Kidney tubule cell (primary cell): ENCODE measurements at regions not wholly inside any gene's neighbourhood (a gene's known extent, or its start where the extent isn't known, plus 50 kb on each side); places are given as distances from the start of the nearest gene placed in this dataset.
A peak's percentile ranks its signal among the peaks of the same experiment; 100 is the strongest.

Experiments used
- DNase-seq: peaks from one replicate; pipeline ENCODE4 v3.0.0-alpha.2; 2018; ENCODE audit warnings: low spot score

- no peak for DNase-seq
These were observed 85.6 kb downstream of the SNAPC1 start for GRCh38 chr14:61847861-61848260.

GRCh38 chr14:61854898-61855297 is 92.7 kb downstream of the SNAPC1 start:
- DNase-seq, result no peak

DNA sequence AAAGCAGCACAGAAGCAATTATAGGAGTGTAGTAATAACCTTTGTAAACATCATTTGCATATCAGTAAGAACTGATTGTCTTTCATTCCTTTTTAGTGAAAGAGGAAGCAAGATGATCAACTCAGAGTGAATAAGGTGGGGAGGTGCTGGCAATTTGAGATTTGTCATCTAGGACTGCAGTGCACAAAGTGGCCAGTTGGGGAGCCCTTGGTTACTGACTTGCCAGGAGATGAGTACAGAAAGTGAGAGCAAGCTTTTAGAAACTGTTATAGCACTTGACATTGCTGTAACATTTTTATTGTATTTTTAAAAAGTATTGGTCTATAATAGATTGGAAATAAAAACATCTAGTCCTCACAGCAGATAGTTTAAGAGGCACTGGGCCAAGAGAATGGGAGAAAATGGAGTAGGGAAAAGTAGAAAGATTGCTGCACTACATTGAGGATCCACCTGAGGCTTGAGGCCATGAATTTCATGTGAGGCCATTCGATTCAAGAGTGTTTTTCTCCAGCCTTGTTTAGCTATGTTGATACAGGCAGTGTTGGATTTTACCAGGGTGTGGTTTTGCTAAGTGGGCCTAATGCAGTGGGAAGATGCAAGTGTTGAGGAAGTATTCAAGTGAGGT is 98.2 kb downstream of the SNAPC1 start:
- DNase-seq, result peak; percentile 54

DNA sequence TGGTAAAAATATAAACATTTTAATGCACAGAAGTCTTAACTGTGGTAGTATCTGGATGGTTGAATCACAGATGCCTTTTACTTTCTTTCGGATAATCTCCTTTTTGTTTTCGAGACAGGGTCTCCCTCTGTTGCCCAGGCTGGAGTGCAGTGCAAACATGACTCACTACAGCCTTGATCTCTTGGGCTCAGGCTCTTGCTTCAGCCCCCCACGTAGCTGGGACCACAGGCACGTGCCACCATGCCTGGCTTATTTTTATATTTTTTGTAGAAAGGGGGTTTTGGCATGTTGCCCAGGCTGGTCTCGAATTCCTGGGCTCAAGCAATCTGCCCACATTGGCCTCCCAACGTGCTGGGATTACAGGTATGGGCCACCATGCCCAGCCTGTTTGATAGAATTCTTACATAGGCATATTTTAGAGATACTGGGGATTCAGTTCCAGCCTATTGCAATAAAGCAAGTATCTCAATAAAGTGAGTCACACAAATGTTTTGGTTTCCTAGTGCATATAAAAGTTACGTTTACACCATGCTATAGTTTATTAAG is 99.2 kb downstream of the SNAPC1 start:
- no peak for DNase-seq

- DNase-seq, result no peak
These were observed 102.2 kb downstream of the SNAPC1 start for GRCh38 chr14:61864329-61864898.

GRCh38 chr14:61866932-61867920 is 105.0 kb downstream of the SNAPC1 start:
- DNase-seq, result peak; percentile 10

DNA sequence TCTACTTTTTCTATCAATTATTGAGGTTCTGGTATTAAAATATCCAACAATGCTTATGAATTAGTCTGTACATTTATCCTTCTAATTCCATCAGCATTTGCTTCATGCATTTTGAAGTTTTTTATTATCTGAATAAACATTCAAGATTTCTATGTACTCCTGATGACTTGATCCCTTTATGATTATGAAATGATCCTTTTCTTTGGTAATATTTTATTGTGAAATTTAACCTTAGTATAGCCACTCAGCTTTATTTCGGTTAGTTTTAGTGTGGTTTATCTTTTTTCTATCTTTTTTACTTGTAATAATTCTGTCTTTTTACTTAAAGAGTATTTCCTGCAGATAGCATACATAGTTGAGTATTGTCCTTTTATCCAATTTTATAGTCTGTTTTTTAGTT is 106.6 kb downstream of the SNAPC1 start:
- DNase-seq, result no peak

GRCh38 chr14:61870163-61870562 is 107.9 kb downstream of the SNAPC1 start:
- DNase-seq, result no peak

DNA sequence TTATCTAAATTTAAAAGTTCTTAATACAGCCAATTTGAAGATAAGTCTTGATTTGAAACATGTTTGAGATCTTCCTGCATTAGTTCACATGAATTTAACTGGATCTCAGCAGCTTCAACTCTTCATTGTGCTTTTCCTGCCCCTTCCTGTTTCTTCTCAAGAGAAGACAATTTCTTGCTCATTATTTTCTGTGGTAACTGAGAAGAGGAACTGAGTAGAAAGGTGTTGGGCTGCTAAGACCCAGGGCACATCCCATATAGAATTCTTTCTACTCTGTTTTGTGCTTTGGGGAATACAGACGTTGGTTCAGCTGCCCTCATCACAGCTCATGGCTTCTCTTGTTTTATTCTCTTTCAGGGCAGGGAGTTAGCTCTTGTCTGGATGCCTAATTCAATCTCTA is 110.2 kb downstream of the SNAPC1 start:
- DNase-seq, result no peak

- DNase-seq, result no peak
These were observed 113.3 kb downstream of the SNAPC1 start for GRCh38 chr14:61875483-61875882.

GRCh38 chr14:61876362-61877034 is 114.3 kb downstream of the SNAPC1 start:
- DNase-seq, result no peak

GRCh38 chr14:61877035-61877390 is 114.8 kb downstream of the SNAPC1 start:
- DNase-seq, result no peak

- no peak for DNase-seq
These were observed 115.5 kb downstream of the SNAPC1 start for GRCh38 chr14:61877768-61878167.

DNA sequence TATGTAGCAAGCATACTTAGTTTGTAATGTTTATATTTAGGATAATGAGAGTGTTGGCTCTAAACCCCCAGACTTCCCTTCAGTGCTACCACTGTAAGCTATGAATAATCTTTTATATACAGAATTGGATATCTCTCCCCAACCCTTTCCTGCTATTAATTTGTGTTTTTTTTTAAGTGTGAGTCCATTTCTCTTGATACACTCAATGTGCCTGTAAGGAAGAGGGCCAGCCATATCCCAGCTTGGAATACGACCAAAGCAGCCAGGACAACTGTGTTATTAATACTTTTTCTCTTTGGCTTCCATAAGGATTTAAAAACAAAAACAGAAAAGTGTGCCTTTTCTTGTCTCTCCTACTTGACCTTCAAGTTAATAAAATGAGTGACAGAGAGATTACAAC is 116.7 kb downstream of the SNAPC1 start:
- no peak for DNase-seq

- no peak for DNase-seq
These were observed 118.8 kb downstream of the SNAPC1 start for GRCh38 chr14:61881046-61881445.

DNA sequence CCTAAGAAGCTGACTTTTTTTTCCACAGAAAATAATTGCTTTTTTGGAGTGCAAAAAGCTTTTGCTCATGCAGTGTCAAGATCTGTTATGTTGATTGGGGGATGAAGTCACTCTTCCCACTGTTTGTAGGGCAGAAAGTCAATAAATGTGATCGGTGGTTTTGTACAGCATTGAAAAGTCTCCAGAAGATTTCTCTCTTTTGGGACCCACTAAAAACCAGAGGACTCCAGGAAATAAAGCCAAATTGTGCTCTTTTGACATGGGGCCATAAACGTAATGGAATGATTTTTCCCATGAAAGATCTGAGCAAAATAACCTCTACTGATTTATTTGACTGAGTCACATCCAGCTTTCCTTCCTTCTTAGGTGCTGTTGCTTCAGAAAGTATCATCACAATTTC is 122.5 kb downstream of the SNAPC1 start:
- DNase-seq, result no peak

GRCh38 chr14:61885203-61885961 is 123.2 kb downstream of the SNAPC1 start:
- DNase-seq, result no peak

DNA sequence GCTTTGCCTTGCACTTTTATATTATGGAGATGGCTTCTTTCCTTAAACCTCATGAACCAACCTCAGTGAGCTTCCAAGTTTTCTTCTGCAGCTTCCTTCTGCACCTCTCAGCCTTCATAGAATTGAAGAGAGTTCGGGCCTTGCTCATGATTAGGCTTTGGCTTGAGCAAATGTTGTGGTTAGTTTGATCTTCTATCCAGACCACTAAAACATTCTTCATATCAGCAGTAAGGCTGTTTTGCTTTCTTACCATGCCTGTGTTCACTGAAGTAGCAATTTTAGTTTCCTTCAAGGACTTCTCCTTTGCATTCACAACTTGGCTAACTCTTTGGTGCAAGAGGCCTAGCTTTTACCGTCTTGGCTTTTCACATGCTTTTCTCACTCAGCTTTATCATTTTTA is 125.4 kb downstream of the SNAPC1 start:
- DNase-seq, result peak; percentile 35

- no peak for DNase-seq
These were observed 127.7 kb downstream of the SNAPC1 start for GRCh38 chr14:61889914-61890351.

DNA sequence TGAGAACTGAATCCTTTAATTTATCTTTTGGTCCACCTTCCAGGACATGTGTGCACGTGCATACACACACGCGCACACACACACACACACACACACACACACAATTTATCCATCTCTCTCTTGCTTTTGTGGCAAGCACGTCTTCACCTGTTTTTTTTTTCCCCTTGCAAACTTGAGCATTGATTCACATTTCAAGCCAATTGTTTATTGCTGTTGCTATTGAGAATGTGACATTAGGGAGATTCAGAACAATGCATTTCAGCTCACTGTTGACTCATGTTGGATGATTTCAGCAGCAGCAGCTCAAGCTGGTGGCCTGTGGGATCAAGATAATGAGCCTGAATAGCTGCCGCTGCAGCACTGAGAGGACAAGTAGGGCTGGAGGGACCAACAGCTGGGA is 128.9 kb downstream of the SNAPC1 start:
- peak; percentile 39 for DNase-seq

GRCh38 chr14:61891810-61892209 is 129.6 kb downstream of the SNAPC1 start:
- DNase-seq, result no peak
